Cortex of kidney (tissue), 1 donor: ENCODE measurements at regions not wholly inside any gene's neighbourhood (a gene's known extent, or its start where the extent isn't known, plus 50 kb on each side); places are given as distances from the start of the nearest gene placed in this dataset.

Source experiments
- DNase-seq: peaks from one replicate; lab custom pipeline; 2025; lab: John Stamatoyannopoulos, UW

DNA sequence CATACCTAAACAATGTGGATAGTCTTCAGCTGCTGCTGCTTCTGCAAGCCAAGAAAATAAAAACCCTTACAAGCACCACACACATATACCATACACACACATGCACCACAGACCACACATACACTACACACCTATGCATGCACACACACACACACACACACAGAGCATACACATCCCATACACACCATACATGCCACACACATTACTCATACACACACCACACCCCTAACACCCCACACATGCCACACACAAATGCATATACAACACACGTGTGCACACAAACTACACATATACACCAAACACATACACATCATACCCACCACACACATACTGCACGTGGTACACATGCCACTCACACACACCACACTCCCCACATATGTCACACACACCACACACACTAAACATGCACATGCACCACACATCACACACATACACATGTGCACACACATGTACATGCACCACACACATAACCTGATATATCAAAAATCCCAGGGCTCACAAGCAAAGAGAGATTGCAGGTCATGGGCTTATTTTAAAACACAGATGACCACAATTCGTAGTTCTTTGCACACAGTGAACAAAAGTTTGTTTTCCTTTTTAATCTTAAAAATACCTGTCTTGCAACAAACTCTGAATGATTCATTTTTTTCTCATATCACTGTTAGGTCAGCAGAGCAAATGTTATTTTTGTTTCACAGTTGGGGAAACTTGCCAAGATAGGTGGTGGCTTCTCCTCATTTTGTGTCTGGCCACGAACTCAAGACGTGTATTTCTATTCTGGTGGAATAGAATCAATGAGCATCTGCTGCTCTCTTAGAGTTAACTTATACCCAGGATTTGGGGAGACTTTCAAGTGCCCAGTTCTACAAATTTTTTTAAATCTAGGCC lies 456.6 kb downstream of the FGF9 start:
- no peak for DNase-seq

DNA sequence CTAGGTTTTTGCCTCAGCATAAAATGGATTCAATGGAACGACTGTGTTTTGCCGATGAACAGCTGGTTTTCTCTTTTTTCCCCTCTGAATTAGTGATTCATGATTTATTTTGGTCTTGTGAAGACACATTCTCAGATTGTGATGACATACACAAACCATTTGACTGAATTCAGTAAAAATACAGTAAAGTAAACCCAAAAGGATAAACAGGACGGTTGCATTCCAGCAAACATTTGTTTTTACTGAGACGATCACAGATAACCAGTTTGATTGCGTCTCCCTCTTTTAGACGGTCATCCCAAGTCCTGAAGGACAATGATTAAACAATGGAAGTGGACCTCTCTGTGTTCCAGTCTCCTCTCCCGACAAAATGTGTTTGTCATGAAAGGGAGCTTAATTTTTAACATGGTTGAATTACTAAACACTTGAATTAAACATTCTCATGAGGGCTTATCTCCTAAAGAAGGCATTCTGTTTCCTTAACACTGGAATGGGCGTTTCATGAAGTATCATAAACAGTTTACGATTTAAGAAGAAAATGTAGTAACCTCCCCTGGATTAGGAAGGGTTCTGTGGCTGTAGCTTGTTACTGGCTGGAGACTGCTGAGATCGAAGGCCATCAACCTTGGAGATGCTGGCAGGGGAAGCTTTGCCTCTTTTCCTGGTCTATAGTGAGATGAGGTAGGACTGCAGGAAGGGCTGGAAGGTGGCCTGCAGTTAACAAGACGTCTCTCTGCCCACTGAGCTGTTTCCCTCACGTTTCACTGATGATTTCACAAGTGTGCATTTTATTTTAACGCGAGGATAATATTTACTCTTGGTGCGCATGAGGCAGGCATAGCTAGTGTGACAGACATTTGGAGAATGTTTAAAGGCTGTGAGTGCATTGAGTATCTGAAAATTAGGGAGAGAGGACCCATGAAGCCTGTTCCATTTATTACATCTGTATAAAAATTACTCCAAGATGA lies 457.9 kb downstream of the FGF9 start:
- no peak for DNase-seq

DNA sequence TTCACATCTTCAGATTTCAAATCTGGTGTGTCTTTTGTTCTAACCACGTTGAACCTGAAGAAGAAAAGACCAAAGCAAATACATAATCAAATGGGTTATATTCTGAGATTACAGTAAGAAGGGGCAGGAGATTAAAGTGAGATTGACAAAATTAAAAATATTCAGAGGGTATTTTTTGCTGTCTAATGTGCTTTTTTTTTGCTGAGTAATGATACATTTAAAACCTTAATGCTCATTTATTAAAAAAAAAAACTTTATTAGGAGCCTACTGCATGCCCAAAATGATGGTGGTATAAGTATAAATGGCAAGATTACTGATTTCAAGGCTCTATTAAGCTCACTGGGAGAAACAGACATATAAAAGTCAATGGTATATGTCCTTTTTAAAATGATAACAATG lies 459.4 kb downstream of the FGF9 start:
- no peak for DNase-seq

DNA sequence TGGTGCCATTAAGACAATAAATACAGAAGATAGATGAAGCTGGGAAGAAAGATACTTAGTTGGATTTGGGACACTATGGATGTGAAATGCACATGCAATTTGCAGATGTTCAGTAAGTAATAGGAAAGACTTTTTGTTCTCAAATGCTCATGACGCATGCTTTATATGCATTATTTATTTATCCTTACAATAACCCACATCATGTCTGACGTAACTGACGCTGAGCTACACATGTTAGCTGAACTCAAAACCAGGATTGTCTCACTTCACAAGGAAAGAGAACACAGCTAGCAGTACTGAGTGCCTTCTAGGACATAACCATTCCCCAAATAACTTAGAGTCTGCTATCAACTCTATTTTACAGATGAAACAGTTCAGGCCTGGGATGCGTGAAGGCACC lies 463.4 kb downstream of the FGF9 start:
- DNase-seq: no peak

DNA sequence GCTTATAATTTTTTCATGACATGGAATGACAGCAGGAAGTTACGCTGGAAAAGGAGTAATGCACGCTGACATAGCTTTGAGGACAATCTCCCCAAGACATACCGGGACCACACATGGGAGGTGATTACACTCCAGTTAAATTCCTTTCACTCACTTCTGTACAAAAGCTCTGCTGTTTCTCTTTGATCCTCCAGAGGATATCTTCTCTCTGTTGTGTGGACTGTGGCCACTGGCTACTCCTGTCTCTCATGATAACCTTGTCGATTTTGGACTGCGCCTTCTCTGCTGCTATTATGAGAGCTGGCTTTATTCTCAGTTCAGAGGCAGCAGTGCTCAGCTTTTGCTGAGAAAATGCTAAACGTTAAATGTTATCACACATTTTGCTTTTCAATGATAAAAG lies 464.6 kb downstream of the FGF9 start:
- no peak for DNase-seq

DNA sequence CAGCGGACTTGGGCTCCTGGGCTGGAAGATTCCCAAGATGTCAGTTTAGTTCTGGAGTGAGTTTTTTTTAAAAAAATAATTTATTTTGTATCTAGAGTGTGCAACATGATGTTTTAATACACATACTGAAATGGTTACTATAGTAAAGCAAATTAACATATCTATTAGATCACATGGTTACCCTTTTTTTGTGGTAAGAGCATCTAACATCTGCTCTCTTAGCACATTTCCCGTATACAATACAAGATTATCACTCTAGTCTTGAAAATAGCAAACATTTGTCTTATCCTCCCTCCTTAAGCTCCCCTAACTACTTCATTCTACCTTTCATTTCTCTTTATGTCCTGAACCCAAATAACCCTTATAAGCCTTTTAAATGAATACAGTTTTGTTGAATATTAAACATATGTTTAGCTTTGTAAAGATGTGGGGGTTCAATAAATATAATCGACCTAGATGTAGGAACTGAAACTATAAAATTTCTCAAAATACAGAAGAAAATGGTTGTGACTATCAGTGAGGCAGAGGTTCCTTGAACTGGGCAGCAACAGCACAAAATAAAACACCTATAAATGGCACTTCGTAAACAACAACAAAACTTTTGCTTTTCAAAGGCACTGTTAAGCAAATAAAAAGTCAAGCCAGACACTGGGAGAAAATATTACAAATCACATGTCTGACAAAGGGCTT lies 466.6 kb downstream of the FGF9 start:
- DNase-seq: no peak

DNA sequence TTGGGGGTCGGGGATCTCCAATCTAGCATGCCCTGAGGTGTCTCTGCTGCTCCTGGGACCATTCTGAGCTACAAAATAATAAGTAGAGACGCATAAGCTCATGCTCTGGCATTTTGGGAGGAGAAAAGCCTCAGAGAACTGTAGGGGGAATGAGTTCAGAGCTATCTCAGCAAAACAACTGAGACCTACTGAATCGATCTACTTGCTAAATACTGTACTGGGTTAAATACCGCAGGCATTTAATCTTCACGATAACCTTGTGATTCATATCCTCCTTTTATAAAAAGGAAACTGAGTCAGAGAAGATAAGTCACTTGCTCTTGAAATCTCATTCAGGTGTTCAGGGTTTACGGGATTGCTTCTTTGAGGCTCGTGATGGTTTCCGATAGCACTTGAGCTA lies 468.1 kb downstream of the FGF9 start:
- DNase-seq: no peak

DNA sequence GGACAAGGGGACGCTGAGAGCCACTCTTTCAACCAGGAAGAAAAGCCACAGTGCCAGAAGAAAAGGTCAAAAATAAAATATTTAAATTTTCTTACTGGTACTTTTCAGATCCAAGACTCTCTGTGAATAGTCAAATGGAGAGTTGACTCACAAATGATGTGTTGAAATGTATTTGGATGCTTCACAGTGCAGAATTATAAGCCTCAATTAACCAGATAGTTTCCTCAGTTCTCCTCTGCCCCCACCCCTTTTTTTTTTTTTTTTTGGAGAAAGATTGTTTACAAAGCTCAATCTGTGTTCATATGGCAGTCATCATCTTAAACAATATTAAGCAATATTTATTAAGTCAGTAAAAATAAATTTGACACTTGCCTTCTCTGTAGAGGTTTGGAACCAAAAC lies 470.8 kb downstream of the FGF9 start:
- no peak for DNase-seq

DNA sequence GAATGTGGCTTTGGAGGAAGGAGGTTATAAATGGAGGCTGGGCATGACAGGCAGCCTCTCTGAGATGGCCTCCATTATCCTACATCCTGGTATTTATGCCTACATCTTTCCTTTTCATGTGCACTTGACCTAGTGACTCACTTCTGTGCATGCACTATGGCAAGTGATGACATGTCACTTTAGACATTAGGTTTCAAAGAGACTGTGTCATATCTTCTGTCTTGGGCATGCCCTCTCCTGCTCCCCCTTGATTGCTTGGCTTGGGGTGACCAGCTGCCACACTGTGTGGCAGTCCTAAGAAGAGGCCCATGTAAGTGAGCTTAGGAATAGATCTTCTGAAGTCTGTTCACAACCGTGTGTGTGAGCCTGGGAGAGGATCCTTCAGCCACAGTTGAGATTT lies 472.8 kb downstream of the FGF9 start:
- DNase-seq: no peak

DNA sequence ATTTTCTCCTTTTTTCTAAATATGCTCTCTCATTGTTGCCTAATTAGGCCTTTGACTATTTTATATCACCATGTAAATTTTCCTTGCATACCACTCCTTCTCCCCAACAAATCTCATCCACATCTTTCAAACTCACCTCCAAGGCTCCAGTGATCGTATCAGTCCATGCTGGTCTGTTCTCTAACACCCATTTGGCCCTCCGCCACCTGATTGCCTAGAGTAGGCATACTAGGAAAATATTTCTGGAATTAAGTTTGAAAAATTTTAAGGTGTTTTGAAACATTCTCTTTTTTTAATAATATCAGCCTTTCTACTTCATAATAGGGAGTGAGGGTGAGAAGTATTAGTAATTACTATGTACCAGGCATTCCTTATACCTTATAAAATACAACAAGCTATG lies 473.9 kb downstream of the FGF9 start:
- DNase-seq: no peak

DNA sequence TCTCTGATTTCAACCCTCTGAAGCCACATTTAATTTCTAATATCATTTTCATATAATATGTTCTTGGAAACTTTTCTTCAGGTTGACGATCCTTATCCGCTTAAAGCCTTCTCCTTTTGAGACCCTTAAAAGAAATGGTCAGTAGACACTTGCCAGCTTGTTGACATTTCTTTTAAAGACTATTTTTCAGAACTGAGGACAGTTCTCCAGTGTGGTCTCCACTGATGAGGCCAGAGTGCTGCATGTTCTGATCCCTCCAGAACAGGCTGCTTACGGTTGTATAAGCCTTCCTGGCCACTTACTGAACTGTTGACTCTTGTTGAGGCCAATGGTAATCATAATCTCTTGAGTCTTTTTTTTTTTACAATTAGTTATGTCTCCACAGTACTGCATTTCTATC lies 477.3 kb downstream of the FGF9 start:
- DNase-seq: no peak

DNA sequence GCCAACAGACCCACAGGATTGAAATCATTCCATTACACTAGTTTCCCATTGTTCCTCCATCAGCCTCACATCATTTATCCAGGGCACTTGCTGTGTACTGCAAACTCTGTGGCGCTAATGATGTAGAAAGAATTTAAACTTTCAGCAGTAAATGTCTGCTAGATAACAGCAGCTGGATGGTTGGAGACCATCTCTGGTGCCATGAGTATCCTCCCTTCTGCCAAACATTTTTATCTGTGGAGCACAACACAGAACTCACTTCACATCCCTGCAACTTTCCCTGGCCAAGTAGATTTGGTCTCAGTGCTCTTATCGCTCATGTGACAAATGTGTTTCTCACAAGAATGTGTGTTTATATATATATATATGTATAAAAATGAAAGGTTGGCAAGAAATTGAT lies 481.9 kb downstream of the FGF9 start:
- DNase-seq: no peak

DNA sequence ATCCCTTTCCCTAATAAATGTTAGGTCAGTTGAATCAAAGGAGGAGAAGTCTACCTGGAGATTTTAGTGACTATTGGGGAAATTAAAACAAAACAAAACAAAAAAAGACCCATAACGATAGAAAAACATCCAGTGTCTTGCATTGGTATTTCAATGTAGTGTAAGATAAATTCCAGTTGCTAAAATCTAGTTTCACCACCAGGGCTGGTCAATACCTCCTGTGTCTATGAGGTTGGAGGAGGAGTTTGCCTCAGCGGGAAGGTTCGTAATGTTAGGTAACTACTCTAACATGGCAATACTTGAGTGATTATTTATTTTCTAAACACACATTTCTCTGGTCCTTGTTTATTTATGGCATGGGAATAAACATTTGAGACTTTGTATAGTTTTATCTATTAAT lies 483.2 kb downstream of the FGF9 start:
- DNase-seq: no peak

DNA sequence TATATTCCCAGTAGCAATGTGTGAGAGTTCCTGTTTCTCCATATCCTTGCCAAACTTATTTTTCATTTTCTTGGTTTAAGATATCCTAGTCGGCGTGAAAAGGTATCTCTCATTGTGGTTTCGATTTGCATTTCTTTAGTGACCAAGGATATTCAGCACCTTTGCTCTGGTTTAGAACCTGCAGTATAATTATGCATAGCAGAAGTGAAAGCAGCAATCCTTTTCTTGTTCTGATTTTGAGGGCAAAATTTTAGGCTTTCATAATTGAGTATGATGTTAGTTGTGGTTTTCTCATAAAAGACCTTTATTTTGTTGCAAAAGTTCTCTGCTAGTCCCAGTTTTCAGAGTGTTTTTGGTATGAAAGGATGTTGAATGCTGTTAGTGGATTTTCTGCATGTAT lies 491.0 kb downstream of the FGF9 start:
- DNase-seq: no peak

DNA sequence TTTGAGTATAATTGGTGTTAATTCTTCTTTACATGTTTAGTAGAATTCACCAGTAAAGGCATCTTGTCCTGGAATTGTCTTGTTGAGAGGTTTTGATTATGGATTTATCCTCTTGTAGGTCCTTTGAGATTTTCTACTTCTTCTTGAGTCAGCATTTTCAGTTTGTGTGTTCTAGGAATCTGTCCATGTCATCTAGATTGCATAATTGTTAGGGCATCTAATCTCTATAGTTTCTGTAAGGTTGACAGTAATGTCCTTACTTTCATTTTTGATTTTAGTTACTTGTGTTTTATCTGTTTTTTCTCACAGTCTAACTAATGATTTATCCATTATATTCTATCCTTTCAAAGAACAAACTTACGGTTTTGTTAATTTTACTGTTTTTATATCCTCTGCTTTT lies 492.0 kb downstream of the FGF9 start:
- DNase-seq: no peak

DNA sequence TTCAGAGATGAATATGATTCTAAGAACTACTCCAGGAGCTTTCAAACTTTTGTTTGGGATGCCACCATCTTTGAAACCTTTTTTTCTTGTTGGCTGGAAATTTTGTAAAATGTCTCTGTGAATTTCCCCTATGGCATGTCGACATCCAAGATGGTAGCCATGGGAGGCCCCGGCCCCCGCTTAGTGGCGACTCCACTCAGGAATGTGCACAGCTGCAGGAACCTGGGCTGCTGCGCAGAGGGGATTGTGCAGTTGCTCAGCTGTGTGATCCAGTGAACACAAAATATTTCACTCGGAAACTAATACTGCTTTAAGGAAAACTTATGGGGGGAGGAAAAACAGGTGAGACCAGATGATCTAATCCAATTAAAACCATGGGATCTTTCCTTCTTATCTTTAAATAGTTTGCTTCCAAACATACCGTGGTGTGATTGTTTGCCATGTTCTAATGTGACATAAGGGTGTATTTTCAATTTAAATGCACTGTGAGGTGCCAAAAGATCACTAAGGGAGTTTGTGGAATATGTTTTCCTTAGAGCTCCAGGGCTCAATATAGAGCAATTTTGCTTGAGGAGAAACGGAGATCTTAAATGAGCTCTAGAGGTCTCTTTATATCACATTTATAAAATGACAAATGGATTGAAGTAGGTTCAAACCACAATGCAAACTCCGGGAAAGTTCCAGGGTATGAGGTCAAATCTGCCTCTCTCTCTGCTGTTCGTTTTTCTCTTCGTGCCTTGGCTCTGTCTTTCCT lies 497.7 kb downstream of the FGF9 start:
- DNase-seq: no peak

DNA sequence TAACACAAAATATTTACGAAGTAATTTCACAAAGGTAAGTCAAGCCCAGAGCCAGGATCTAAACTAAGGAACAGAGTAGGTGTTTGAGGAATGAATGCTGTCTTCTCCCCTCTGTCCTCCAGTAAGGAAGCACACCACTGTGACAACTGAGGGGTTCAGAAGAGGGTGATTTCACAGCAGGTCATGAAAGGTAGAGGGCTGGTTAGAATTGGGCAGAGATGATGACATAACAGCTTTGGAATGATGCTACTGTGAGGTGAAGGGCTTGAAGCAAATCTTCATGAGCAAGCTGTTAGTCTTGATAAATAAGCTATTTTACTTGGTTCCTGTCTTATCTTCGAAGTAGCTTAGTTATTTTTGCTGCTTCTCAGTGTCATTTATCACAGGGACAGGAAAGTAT lies 498.6 kb downstream of the FGF9 start:
- DNase-seq: no peak

DNA sequence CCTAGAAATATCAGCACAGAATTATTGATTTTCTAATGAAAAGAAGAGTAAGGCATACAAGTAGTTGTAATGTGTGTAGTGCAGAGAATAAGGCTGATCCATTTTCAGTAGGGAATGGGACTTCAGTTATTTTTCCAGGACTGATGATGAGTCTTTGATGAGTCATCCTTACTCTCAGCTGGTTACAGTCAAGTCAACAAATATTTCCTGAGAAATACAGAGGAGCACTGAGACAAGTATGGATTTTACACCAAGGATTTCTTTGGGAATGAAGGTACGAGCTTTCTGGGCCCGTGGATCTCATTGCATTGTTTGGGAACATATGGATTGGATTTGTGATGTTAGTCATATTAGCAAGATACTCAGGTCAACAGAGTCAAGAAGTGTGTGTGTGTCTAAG lies 502.7 kb downstream of the FGF9 start:
- DNase-seq: no peak

DNA sequence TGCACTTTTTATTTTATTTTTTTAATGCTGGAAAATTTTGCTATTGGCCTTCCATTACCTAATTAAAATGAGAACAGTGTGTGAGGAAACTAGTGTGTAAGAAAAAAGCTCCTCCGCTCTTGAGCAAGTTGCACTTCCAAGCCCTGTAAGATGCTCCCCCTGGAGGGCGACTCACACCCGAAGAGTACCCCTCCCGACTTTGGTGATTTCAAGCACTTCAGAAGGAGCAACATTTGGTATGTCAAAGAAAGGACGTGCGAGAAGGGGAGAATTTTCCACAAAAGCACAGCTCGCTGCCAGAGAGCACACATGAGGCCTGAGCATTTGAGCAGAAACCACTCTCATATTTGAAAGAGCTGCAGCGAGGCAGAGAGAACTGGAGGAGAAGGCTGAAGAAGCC lies 504.4 kb downstream of the FGF9 start:
- DNase-seq: no peak

DNA sequence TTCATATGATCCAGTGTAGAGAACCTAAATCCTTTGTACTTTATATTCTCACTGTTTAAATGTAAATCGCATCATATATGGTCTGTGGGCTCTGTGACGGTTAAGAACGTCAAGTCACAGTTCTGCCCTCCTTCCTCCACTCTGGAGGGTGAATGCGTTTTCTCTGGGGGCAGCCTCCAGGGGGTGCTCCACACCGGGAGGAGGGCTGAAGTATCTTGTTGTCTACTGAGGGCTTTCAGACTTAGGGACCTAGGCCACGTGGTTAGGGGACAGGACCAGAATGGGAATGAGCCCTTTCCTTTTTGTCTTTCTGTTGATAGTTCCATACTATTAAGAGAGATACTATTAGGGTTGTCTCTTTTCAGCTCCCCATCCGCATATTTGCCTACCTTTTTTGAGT lies 504.9 kb downstream of the FGF9 start:
- DNase-seq: no peak

DNA sequence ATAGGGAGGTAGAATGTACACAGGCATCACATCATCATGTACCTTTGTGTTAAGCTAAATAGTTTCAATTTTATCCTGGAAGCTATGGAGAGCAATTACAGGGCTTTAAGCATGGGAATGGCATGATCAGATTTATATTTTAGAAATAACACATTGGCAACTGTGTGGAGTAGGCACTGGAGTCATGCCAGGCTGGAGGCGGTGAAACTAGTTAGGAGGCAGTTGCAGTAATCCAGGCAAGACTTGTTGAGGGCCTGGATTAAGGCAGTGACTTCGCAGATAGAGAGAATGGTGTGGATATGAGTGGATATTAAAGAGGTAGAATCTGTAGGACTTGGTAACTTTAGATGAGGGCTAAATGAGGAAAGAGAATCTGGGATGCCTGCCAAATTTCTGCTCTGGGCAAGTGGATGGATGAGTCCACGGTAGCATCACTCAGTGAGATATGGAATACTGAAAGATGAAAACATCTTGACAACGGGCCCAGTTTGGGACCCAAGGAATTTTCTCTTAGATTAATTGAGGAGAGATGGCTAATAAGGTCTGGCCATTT lies 506.2 kb downstream of the FGF9 start:
- no peak for DNase-seq
